Panc1 (cell line): ENCODE measurements at regions not wholly inside any gene's neighbourhood (a gene's known extent, or its start where the extent isn't known, plus 50 kb on each side); places are given as distances from the start of the nearest gene placed in this dataset.

Experiments
- ATAC-seq: fragments of 200-7000 bp; cut with Tn5 transposase; 2 replicates; pipeline ENCODE4 v1.9.1; 2020; ENCODE audit warnings: mild to moderate bottlenecking, moderate library complexity
- BruUV-seq: library from RNA; stranded (reverse); fragments of 400-500 nt; replicated peaks from 2 replicates; lab custom pipeline; 2021; lab: Mats Ljungman, UMichigan
- CTCF ChIA-PET: fragments of 300-600 bp; sonication (Branson Sonifier 250); formaldehyde crosslinking; loops from one replicate; lab custom pipeline; 2022; ENCODE audit warnings: antibody characterized with exemption; lab: Charles Lee
- POLR2A ChIA-PET: fragments of 300-600 bp; sonication (Branson Sonifier 250); formaldehyde crosslinking; loops from one replicate; lab custom pipeline; 2022; ENCODE audit warnings: antibody characterized with exemption; lab: Charles Lee
- DNase-seq: peaks from one replicate; pipeline ENCODE4 v3.0.0-alpha.2; 2010; ENCODE audit warnings: low read depth, low spot score
- H3K27ac ChIP-seq: 2 replicates; pipeline ENCODE4 v1.5.1; 2011; ENCODE audit warnings: mild to moderate bottlenecking, low read length, inconsistent platforms
- H3K27me3 ChIP-seq: fragments of 200-500 bp; sonication (Bioruptor generic); 2 replicates; pipeline ENCODE4 v1.6.0; 2014; ENCODE audit warnings: low read length, inconsistent platforms; ENCODE audit not compliant: control insufficient read depth, insufficient read depth
- H3K36me3 ChIP-seq: fragments of 200-500 bp; sonication (Bioruptor generic); 2 replicates; pipeline ENCODE4 v1.5.1; 2014; ENCODE audit warnings: inconsistent platforms, mild to moderate bottlenecking, low read length, moderate library complexity; ENCODE audit not compliant: control insufficient read depth, insufficient read depth
- H3K4me1 ChIP-seq: 2 replicates; pipeline ENCODE4 v1.5.1; 2011; ENCODE audit warnings: inconsistent platforms, mild to moderate bottlenecking, low read length, moderate library complexity; ENCODE audit not compliant: control insufficient read depth, insufficient read depth
- H3K4me3 ChIP-seq, 2 experiments: 2 replicates each; pipeline ENCODE4 v1.5.1; 2011 to 2012; ENCODE audit warnings: low read depth in 2 of 2, low read length in 2 of 2, mild to moderate bottlenecking in 2 of 2, inconsistent platforms in 1 of 2, moderate library complexity in 1 of 2
- H3K9me3 ChIP-seq: fragments of 200-500 bp; sonication (Bioruptor generic); 2 replicates; pipeline ENCODE4 v1.5.1; 2014; ENCODE audit warnings: low read depth, mild to moderate bottlenecking, inconsistent platforms, low read length, moderate library complexity; ENCODE audit not compliant: control insufficient read depth, insufficient read depth
- POLR2AphosphoS5 ChIP-seq: IDR thresholded peaks from 2 replicates; pipeline ENCODE4 v1.6.1; 2012; ENCODE audit warnings: mild to moderate bottlenecking, low read depth, low read length, moderate library complexity
- SIN3A ChIP-seq: IDR thresholded peaks from 2 replicates; pipeline ENCODE4 v1.6.1; 2012; ENCODE audit warnings: low read depth, mild to moderate bottlenecking, low read length, moderate library complexity, borderline replicate concordance; ENCODE audit not compliant: insufficient read depth
- TCF7L2 ChIP-seq: IDR thresholded peaks from 2 replicates; pipeline ENCODE4 v1.6.1; 2011; ENCODE audit warnings: mild to moderate bottlenecking, low read depth, low read length, inconsistent platforms
- in situ Hi-C: cut with HindIII; loops from 2 replicates; pipeline ENCODE4 v1.10.0; 2016; ENCODE audit warnings: low sequenced_read_pairs, low pct_unique_long_range_greater_than_20kb
- intact Hi-C: fragments of 100-400 bp; cut with micrococcal nuclease; formaldehyde crosslinking; loops from one replicate; pipeline ENCODE4 v1.10.0; 2022; ENCODE audit not compliant: unreplicated experiment
- TF ChIP-seq, protein P1 (sequence below): fragments of 450-650 bp; IDR thresholded peaks from 2 replicates; pipeline ENCODE4 v1.5.1; 2017; ENCODE audit warnings: mild to moderate bottlenecking
- TF ChIP-seq, protein P2 (sequence below), 2 experiments: IDR thresholded peaks; 2 replicates each; pipeline ENCODE4 v1.6.1; 2011 to 2012; ENCODE audit warnings: low read depth in 2 of 2, control low read depth in 1 of 2, low read length in 1 of 2, mild to moderate bottlenecking in 1 of 2, moderate library complexity in 1 of 2; ENCODE audit not compliant: insufficient read depth in 1 of 2

DNA sequence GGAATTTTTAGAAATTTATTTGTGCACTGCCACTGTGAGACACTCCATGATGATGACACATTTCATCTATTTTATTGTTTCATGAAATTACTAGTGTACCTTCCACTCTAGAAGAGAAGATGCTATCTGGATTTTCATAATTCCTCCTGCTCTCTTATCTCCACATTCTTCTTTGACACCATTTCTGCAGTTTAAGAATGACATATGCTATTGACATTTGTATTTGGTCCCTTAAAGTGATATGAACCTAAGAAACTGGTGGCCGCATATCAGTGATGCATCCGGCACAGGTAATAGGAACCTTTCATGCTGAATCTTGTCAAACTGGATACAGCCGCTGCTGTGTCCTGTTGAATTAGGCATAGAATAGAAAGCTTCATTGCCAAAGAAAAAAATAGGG lies 696.3 kb downstream of the TMEM121 start:
- H3K36me3 ChIP-seq, result no peaks in the 10 kb centered on the region
- ATAC-seq (no peak), DNase-seq (no peak)
- H3K4me1 ChIP-seq, result no peaks in the 10 kb centered on the region
- H3K27me3 ChIP-seq, result no peaks in the 10 kb centered on the region; the same call in 1 of the 2 replicates
- in situ Hi-C loops (no loop called here), intact Hi-C loops (no loop called here)
- no peaks in the 10 kb centered on the region for H3K9me3 ChIP-seq
- no peak overlapping the region for H3K27ac ChIP-seq
- no peak for TF ChIP-seq TCF7L2
- TF ChIP-seq, protein P1, sequence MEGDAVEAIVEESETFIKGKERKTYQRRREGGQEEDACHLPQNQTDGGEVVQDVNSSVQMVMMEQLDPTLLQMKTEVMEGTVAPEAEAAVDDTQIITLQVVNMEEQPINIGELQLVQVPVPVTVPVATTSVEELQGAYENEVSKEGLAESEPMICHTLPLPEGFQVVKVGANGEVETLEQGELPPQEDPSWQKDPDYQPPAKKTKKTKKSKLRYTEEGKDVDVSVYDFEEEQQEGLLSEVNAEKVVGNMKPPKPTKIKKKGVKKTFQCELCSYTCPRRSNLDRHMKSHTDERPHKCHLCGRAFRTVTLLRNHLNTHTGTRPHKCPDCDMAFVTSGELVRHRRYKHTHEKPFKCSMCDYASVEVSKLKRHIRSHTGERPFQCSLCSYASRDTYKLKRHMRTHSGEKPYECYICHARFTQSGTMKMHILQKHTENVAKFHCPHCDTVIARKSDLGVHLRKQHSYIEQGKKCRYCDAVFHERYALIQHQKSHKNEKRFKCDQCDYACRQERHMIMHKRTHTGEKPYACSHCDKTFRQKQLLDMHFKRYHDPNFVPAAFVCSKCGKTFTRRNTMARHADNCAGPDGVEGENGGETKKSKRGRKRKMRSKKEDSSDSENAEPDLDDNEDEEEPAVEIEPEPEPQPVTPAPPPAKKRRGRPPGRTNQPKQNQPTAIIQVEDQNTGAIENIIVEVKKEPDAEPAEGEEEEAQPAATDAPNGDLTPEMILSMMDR, result no peak
- TF ChIP-seq SIN3A, result no peak
- TF ChIP-seq POLR2AphosphoS5, result no peak
- TF ChIP-seq, protein P2, sequence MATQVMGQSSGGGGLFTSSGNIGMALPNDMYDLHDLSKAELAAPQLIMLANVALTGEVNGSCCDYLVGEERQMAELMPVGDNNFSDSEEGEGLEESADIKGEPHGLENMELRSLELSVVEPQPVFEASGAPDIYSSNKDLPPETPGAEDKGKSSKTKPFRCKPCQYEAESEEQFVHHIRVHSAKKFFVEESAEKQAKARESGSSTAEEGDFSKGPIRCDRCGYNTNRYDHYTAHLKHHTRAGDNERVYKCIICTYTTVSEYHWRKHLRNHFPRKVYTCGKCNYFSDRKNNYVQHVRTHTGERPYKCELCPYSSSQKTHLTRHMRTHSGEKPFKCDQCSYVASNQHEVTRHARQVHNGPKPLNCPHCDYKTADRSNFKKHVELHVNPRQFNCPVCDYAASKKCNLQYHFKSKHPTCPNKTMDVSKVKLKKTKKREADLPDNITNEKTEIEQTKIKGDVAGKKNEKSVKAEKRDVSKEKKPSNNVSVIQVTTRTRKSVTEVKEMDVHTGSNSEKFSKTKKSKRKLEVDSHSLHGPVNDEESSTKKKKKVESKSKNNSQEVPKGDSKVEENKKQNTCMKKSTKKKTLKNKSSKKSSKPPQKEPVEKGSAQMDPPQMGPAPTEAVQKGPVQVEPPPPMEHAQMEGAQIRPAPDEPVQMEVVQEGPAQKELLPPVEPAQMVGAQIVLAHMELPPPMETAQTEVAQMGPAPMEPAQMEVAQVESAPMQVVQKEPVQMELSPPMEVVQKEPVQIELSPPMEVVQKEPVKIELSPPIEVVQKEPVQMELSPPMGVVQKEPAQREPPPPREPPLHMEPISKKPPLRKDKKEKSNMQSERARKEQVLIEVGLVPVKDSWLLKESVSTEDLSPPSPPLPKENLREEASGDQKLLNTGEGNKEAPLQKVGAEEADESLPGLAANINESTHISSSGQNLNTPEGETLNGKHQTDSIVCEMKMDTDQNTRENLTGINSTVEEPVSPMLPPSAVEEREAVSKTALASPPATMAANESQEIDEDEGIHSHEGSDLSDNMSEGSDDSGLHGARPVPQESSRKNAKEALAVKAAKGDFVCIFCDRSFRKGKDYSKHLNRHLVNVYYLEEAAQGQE (IDR thresholded peaks at IDR 0.05; ENCODE audit: insufficient read depth in 1 of 2, low read depth in 2 of 2, low read length in 1 of 2), result no peak
- CTCF ChIA-PET, result no interaction called here
- POLR2A ChIA-PET, result no interaction called here
- H3K4me3 ChIP-seq, result no peak overlapping the region
- BruUV-seq, result no TSS peak

DNA sequence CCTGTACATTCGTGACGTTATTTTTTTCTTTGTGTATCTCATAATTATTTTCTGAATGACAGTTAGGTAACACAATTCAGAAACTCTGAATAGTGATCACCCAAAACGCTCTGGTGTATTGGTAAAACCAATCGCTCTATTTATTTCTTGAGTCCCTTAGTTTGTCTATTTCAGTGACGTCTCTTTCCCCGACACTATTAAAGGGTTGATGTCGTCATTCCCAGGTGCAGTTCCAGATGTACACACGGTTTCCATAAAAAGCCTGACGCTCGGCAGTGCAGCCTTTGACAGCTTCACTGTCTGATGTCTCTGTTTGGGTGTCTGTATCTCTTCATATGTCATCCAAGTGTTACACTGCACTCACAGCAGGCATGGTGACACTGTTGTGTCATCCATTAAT lies 701.4 kb downstream of the TMEM121 start:
- ChIA-PET CTCF (no interaction called here), POLR2A (no interaction called here)
- in situ Hi-C loops (no loop called here), intact Hi-C loops (no loop called here)
- no peaks in the 10 kb centered on the region for H3K4me1 ChIP-seq
- no peaks in the 10 kb centered on the region for H3K27me3 ChIP-seq
- H3K27ac ChIP-seq, result no peak overlapping the region
- no peaks in the 10 kb centered on the region for H3K9me3 ChIP-seq
- H3K4me3 ChIP-seq, result no peak overlapping the region
- DNase-seq (no peak), ATAC-seq (no peak)
- no peaks in the 10 kb centered on the region for H3K36me3 ChIP-seq
- TF ChIP-seq TCF7L2 (no peak), SIN3A (no peak), POLR2AphosphoS5 (no peak)
- TF ChIP-seq, protein P1, result no peak
- TF ChIP-seq, protein P2 (IDR thresholded peaks at IDR 0.05; ENCODE audit: insufficient read depth in 1 of 2, low read depth in 2 of 2, low read length in 1 of 2), result no peak
- BruUV-seq, result no TSS peak
